G401.6 (cell line): ENCODE measurements at regions not wholly inside any gene's neighbourhood (a gene's known extent, or its start where the extent isn't known, plus 50 kb on each side); places are given as distances from the start of the nearest gene placed in this dataset.
"Not testable (repeated sequence)": the region's sequence is repeated elsewhere in the genome, so short reads cannot be mapped to it uniquely, and the experiment has no call there.

ENCODE experiments used
- FAIRE-seq: peaks from 2 replicates; lab custom pipeline; 2012; peaks lifted over from hg19 to GRCh38; lab: Jason Lieb, UNC

DNA sequence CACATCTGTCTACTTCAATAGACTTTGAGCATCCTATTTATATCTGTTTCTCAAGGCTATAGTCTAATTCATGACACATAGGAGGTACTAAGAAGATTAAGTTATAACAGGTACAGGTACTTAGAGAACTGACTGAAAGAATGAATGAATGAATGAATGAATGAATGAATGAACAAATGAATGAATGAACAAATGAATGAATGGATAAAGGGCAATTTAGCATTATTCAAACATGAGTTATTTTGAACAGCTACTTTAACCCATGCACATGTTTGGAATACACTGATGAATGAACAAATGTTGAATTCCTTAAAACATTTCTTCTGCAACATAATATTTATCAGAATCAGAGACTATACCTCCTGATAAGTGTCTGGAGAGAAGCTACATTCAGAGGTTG lies 1165.6 kb upstream of the CDH8 start:
- FAIRE-seq = no peak

DNA sequence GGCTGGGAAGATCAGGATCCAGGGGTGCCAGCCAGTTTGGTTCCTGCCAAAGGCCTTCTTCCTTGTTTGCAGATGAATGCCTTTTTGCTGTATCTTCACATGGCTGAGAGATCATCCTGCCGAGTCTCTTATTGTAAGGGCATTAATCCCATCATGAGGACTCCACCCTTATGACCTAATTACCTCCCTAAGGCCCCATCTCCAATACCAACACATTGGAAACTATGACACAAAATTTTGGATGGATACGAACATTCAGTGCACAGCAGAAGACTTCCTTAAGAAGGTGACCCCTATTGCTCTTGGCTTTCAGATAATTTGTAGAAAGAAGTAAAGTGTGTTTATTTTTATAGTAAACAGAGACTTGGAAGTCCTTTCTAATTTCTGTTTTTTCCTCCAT lies 1164.7 kb upstream of the CDH8 start:
- no peak for FAIRE-seq

DNA sequence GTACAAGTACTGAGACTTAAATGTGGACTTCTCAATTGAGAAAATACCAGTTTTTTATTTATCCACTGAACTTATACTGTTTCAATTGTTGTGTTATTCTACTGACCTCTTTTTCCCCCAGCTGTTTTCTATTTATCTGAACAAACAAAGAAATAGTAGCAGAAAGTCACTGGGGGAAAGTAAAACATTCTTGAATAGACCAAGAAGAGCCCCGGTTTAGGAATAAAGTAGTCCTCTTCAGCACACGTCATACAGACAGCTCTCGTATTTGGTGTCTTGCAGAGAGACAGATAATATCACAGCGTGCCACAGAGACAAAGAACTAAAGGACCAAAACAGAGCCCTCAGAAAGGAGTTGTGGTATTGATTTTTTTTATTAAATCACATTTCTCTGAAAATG lies 1159.1 kb upstream of the CDH8 start:
- FAIRE-seq = no peak

DNA sequence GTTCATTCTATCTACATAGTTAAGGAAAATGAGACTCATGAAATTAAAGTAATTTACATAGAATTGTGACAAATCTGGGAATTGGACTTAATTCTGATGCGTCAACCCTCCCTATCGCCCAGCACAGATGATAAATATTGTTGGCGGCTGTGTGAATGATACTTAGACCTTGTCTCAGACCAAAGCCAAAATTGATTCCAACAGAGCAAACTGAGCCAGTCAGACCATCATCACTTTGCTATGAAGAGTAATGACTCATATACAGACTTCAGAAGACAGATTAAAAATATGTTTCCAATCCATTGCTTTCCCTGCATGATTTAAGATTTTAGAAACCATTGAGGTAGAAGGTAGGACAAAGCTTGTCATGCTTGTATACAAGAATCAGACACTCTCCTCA lies 1156.7 kb upstream of the CDH8 start:
- FAIRE-seq = no peak

DNA sequence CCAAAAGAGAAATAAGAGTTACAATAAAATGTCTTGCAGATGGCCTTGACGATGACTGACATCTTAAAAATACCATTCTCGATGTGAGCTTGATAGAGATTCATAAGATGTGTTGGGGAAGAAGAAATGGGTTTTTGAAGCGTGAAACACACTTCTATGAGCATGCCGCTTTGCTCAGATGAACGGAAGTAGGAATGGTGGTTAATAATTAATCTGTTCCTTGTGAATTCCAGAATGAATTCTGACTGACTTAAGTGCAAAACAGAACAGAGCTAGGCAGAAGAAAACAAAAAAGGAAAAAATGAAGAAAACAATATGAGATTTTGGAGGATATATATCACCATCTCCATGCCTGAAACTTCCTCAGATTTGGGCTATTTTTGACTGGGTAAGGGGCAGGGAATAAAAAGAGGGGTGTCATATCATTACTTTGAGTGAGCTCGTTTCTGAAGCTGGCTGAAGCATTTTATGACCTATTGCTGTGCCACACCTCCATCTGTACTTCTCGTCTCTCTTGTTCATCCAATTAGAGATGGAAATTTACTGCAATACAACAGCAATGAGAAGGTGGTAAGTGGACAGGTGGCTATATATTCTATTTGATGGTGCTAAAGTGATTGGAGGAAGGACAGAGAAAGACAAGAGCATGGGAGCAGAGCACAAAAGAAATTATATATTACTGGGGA lies 1152.0 kb upstream of the CDH8 start:
- no peak for FAIRE-seq

DNA sequence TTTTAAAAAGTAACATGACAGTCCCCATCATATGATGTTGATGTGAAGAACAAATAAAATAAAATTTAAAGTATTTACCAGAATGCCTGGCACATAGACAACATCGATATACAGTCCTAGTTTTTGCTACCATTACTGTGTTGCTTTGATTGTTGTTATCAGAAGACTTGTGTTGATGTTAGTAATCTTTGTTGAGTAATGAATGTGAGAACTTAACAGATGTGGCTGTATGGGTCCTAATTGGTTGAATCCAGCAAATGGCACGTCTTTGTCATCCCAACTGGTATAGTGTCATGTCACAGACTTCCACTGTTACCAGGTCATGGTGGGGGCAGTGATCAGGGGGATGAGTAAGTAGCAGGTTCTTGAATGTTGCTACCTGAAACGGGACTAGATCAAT lies 1151.4 kb upstream of the CDH8 start:
- no peak for FAIRE-seq

DNA sequence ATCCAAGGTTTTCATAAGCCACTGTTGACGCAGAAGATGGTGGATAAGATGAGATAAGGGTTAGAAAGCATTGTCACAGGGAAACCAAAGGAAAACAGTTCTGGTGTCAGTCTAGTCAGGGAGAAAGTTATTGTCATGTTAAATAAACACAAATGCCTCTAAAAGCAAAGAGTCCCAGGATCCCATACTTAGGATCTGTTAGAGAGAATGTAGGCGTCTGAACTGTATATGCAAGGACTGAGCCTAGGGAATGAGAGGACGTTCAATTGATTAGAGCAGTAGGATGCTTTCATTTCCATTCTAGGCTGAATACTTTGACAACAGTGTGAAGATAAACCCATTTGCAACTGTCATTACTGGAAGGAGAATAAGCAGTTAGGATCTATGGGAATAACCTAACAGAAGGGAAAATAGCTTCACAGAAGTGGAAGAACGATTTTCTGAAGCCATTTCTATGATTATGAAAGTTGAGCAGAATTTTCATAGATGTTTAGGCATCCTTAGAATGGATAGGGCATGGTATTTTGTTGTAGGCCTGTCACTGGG lies 1149.1 kb upstream of the CDH8 start:
- FAIRE-seq = no peak

DNA sequence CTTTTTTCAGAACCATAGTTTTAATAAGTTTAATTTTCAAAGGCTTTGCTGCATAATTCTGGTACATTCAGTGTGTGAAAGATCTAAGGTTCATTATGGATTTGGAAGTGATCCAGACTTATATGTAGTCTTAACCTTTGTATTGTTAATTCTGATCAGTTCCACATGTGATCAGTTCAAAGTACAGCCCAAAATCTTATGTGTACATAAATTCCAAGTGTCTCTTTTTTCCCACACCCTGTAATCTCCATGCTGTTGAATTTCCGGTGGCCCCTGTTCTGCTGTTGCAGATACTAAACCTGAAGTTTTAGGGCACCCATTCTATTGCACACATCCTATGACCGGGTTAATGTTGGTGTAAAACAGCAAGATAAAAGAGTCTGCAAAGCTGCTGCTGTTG lies 1147.5 kb upstream of the CDH8 start:
- no peak for FAIRE-seq

DNA sequence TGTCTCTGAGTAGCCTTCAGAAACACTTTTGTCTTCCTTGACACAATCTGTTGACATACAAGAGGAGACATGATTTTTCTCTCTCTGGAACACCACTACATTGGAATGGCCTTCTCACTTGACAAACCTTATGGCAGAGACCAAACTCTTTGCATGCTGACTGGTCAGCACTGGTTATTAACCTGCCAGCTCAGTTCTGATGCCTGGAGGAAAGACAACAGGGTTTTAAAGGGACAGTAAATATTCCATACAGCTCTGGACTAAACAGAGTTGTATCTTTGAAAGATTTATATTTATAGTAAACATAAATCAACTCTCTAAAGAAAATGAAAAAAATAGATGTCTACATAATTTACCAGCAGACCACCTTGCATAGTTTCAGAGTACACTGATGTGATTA lies 1139.1 kb upstream of the CDH8 start:
- no peak for FAIRE-seq

DNA sequence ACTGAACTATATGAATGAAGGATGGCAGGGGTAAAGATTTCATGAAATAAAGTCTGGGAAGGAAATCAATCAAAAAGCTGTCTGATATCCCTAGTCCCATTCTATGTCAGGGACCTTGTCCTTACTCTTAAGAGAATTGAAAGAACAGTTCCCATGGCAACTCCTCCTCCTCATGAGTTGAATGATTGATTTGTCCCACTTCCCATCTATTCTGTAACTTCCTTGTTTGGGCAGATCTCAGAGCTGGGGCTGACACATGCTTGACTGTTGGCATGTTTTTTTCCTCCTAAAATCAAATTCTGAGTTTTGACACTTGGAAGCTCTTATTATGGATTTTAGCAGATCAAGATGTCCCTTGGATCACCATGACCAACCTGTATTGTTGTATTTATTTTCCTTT lies 1138.6 kb upstream of the CDH8 start:
- no peak for FAIRE-seq

DNA sequence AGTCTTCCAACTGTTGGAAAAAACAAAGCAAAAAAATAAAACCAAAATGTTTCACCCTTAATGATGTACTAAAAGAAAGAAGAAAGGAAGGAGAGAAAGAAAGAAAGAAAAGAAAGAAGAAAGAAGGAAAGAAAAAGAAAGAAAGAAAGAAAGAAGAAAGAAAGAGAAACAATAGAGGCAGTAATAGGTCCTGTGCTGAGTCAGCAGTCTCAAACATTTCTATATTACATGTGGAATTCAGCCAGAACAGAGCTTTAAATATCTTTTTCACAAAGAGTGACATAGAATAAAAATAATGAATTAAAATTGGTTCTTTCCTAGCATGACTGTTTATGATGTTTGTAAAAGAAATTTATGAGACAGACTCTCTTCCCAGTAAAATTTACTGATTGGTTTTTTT lies 1135.3 kb upstream of the CDH8 start:
- FAIRE-seq = no peak

DNA sequence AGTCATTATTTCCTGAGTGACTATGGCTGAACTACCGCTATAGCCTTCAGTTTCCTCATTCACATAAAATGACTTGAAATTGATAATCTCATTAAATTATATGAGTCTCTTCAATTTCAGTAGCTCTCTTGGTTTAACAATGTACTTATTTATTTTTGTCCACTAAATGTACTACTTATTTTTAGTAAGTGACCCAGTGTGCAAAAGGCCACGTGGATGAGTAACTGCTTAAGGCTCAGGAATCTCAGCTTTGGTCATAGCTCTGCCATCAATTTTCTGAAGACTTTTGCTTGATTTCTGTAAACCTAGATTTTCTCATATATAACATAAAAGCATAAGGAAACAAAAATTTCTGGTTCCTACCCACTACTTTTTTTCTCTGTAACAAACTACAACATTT lies 1132.9 kb upstream of the CDH8 start:
- FAIRE-seq = no peak

DNA sequence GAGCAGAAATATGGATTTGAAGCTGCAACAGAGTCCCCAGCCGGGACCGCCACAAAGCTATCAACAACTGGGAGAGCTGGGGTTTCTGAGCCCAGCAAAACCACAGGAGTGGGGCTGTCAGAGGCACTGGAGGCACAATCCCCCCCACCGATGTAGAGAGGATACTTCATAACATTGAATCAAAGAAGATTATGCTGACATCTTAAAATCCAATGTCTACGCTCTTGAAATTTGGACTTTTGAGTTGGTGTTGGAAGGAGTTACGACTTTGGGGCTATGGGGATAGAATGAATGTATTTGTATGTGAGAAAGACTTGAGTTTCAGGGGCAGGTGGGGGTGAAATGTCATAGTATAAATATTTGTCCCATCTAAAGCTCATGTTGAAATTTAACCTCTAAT lies 1121.6 kb upstream of the CDH8 start:
- FAIRE-seq = no peak

DNA sequence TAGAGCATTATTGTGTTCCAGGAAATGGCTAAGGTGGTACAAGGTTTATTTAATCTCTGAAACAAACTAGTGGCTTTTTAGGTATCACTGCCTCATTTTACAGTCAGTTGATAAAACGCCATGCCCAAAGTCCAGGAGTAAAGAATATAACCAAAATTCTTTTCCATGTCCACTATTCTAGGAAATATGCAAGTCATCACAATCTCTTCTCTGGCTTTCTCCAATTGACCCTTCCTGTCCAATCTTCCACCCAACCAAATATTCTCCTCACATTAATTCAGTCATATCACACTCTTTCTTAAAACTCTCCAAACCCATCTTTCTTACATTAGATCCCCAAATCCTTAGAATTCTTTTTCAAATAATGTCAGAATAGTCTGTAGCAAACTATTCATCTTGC lies 1110.0 kb upstream of the CDH8 start:
- FAIRE-seq = no peak

DNA sequence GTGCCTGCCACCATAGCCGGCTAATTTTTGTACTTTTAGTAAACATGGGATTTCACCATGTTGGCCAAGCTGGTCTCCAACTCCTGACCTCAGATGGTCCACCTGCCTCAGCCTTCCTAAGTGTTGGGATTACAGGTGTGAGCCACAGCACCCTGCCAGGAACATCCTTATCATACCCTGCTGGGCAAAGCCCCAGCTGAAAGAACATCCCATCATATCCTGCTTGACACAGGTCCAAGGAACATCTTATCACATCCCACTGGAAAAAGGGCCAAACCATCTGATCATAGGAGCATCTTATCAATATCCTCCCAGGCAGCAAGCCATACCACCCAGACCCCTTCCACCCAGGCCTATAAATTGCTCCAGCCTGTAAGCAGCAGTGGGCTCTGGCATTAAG lies 1109.2 kb upstream of the CDH8 start:
- no peak for FAIRE-seq

DNA sequence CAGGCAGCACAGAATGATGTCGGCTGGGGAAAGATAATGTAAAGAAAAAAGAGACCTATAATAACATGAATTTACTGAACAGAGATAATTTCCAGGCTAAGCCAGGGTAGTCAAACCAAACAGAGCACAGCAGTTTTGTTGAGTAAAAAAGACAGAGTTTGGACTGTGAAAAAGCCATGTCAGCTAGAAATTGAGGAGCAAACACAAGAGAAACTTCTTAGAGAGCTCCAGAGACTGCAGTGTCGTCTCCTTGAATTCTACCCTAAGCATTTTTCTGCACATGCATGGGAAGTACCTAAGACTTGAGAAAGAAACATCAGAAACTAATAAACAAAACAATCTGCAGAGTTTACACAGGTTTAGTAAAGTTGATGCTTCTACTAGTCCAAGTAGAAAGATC lies 1098.8 kb upstream of the CDH8 start:
- no peak for FAIRE-seq

DNA sequence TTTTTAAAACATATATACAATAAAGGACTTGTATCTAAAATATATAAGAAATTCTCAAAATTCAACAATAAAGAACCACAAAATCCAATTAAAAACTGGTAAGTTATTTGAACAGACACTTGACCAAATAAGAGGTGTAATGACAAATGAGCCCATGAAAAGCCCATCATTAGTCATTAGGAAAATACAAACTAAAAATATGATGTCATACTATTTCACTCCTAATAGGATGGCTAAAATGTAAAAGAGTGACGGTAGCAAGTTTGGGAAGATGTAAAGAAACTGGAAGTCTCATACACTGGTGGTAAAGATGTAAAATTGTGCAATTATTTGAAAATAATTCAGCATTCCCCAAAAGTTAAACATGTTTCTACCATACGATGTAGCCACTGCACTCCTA lies 1095.3 kb upstream of the CDH8 start:
- FAIRE-seq = no peak

DNA sequence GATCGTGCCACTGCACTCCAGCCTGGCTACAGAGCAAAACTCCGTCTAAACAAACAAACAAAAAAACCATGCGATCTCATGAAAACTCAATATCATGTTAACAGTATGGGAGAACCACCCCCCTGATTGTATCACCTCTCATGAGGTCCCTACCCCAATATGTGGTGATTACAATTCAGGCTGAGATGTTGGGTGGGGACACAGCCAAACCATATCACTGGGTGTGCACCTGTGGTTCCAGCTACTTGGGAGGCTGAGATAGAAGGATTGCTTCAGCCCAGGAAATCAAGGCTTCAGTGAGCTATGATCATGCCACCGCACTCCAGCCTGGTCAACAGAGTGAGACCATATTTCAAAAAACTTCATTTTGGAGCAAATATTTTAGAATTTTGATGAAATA lies 1094.7 kb upstream of the CDH8 start:
- no peak for FAIRE-seq

DNA sequence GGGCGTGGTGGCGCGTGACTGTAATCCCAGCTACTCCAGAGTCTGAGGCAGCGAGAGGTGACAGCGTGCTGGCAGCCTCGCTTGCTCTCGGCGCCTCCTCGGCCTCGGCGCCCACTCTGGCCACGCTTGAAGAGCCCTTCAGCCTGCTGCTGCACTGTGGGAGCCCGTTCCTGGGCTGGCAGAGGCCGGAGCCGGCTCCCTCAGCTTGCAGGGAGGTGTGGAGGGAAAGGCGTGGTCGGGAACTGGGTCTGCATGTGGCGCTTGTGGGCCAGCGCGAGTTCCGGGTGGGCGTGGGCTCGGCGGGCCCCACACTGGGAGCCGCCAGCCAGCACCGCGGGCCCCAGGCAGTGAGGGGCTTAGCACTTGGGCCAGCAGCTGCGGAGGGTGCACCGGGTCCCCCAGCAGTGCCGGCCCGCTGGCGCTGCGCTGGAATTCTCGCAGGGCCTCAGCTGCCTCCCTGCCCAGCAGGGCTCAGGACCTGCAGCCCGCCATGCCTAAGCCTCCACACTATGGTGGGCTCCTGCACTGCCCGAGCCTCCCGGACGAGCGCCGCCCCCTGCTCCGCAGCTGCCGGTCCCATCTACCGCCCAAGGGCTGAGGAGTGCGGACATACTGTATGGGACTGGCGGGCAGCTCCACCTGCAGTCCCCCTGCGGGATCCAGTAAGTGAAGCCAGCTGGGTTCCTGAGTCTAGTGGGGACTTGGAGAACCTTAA lies 1093.3 kb upstream of the CDH8 start:
- FAIRE-seq = no peak

DNA sequence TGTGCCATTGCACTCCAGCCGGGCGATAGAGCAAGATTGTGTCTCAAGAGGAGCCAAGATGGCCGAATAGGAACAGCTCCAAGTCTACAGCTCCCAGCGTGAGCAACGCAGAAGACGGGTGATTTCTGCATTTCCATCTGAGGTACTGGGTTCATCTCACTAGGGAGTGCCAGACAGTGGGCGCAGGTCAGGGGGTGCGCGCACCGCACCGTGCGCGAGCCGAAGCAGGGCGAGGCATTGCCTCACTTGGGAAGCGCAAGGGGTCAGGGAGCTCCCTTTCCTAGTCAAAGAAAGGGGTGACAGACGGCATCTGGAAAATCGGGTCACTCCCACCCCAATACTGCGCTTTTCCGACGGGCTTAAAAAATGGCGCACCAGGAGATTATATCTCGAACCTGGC lies 1083.7 kb upstream of the CDH8 start:
- FAIRE-seq = not testable (repeated sequence)

DNA sequence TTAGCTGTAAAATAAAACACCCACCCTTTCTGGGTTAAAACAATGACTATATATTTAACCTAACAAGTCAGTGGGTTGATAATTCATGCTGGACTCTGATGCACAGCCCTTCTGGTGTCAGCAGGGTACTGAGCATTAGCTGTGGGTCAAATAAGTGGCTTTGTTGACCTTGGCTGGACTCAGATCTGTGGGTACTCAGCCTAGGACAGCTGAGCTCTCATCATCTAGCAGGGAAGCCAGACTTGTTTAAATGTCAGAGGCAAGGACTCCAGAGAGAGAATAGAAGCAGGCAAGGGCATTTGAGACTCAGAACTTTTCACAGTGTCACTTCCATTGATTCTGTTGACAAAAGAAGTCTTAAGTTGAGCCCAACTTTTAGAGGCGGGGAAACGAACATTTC lies 1063.8 kb upstream of the CDH8 start:
- FAIRE-seq = no peak

DNA sequence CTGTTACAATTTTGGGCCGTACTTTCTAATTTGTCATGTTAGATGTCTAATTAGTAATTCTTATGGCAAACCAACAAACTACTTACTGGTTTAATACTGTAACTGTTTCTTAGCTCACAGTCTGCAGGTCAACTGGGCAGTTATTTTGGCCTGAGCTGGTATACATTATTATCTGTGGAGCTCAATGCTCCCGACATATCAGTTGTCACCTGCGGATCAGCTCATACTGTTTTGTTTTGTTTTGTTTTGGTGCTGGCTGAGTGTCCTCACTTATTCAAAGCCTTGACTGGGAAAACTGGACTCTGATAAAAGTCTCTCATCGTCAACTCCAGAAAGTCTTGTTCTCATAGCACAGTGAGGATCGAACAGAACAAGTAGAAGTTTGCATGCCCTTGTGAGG lies 1060.6 kb upstream of the CDH8 start:
- no peak for FAIRE-seq

DNA sequence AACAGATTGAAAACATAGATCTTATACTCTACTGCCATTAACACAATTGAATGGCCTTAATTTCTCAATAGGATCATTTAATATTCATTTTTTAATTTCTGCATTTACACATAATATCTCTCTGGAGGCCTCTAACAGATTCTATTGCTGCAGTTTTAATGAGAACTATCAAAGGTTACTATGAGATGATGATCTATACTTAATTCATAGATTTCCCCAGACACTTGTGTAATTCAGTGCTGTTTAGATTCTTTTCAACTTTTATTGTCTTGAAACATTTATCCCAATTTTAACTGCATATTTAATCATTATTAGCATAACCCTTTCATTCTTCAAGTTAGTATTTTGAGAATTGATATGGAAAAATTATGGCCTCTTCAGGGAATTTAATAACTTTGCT lies 1056.5 kb upstream of the CDH8 start:
- FAIRE-seq = no peak

DNA sequence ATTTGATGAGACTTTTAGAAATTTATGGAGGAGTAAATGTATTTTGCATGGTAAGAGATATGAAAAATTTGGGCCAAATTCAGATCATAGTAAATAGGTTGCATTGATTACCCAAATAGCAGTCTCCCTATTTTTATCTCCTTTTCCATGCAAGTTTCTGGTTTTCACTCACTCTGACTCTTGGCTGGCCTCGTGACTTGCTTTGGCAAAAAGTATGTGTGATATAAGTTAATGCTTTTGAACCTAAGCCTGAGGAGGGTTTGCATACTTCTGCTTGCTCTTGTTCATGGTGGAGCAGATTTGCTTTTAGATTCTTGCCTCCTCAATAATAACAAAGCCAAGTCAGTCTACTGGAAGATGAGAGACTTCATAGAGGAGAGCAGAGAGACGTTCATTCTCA lies 1045.9 kb upstream of the CDH8 start:
- FAIRE-seq = no peak
